Heart right ventricle (tissue), 16 donors: ENCODE measurements at regions not wholly inside any gene's neighbourhood (a gene's known extent, or its start where the extent isn't known, plus 50 kb on each side); places are given as distances from the start of the nearest gene placed in this dataset.
A peak's percentile ranks its signal among the peaks of the same experiment; 100 is the strongest.

Experiments
- ATAC-seq, 8 donors: fragments of 200-7000 bp; cut with Tn5 transposase; one replicate each; pipeline ENCODE4 v1.9.1; 2020; ENCODE audit warnings: mild to moderate bottlenecking in 8 of 8, moderate library complexity in 8 of 8, moderate number of reproducible peaks in 1 of 8
- DNase-seq, 2 donors: peaks; one replicate each; pipeline ENCODE4 v3.0.0-alpha.2; 2020
- H3K27ac ChIP-seq, 10 donors: fragments of 200-600 bp; sonication (generic) in 2 of 10; one replicate each; pipeline versions ENCODE4 v1.5.0 to v1.8.0; 2020 to 2022; ENCODE audit warnings: mild to moderate bottlenecking in 3 of 10
- H3K27me3 ChIP-seq, 7 donors: fragments of 200-600 bp; one replicate each; pipeline ENCODE4 v1.8.0; 2021 to 2022; ENCODE audit warnings: mild to moderate bottlenecking in 2 of 7
- H3K36me3 ChIP-seq, 9 donors: fragments of 200-600 bp; sonication (generic) in 1 of 9; one replicate each; pipeline versions ENCODE4 v1.5.0 to v1.8.0; 2020 to 2022; ENCODE audit warnings: mild to moderate bottlenecking in 2 of 9
- H3K4me1 ChIP-seq, 9 donors: fragments of 200-600 bp; sonication (generic) in 1 of 9; one replicate each; pipeline versions ENCODE4 v1.5.0 to v1.8.0; 2020 to 2022; ENCODE audit warnings: mild to moderate bottlenecking in 4 of 9
- H3K4me3 ChIP-seq, 10 donors: fragments of 200-600 bp; sonication (generic) in 2 of 10; one replicate each; pipeline versions ENCODE4 v1.5.0 to v1.8.0; 2020 to 2022; ENCODE audit warnings: mild to moderate bottlenecking in 7 of 10, moderate library complexity in 2 of 10
- H3K9me3 ChIP-seq, 11 donors: fragments of 200-600 bp in 10 of 11; sonication (generic) in 2 of 11; one replicate each; pipeline versions ENCODE4 v1.5.0 to v1.8.0; 2013 to 2022; ENCODE audit warnings: mild to moderate bottlenecking in 2 of 11, control low read depth in 1 of 11, moderate library complexity in 1 of 11
- CTCF ChIP-seq, 9 donors: fragments of 200-600 bp; sonication (generic) in 2 of 9; IDR thresholded peaks; one replicate each; pipeline versions ENCODE4 v1.5.0 to v1.8.0; 2021 to 2022; ENCODE audit warnings: antibody characterized with exemption in 9 of 9, mild to moderate bottlenecking in 5 of 9, moderate library complexity in 1 of 9
- WGBS, 2 donors: extraction: QIAGEN DNeasy Blood & Tissue Kit; methylation state at CpG; one replicate each; pipeline ENCODE4 v1.1.7; 2013; ENCODE audit warnings: inconsistent platforms in 1 of 2; 5-methylcytosine and 5-hydroxymethylcytosine counted together
- intact Hi-C, 10 donors: fragments of 100-400 bp; cut with DNase I; formaldehyde crosslinking; loops; one replicate each; pipeline versions ENCODE4 v1.11.1 to v1.14.2; 2022
- donor health status: Arrhythmogenic right ventricular cardiomyopathy.
- donor health status: ischemic (EF 13 %, LVEDD 7.1; RV severe dilation, severe dysfunction).
- donor health status: healthy with polysubstance abuse.
- donor health status: DM: no; HTN: yes; CAD: no.
- donor health status: DM: no; HTN: no; CAD: no.
- donor health status: ischemic (EF 25% LVEDD 6.9; RV normal size, moderate dysfunction).
- donor health status: ischemic (EF 25% LVEDD 5.7; RV mildly dilated, moderate dysfunction).
- donor health status: healthy.
- donor health status: DM: yes; HTN: yes; CAD: no.
- donor health status: Ischemic cardiomyopathy.
- donor health status: ischemic (EF 35%, LVEDD 5.7; RV mildly dilated, moderate dysfunction).
- donor health status: nonischemic (EF 11% LVEDD 7.7; RV severe dilation, severe dysfunction).
- donor health status: DM: yes; HTN: yes; CAD: no.
- donor health status: PGD.
- donor health status: ischemic (EF 29% LVEDD 5.4; RV normal size, mild dysfunction).
- donor health status: nonischemic (EF 23%, LVEDD 6.1; RV moderate dilation, normal function).

GRCh38 chr17:34756637-34757021 lies 177.2 kb downstream of the TMEM132E start:
- DNase-seq (peak in 1 of 2 donors; percentile 18), ATAC-seq (peak in 7 of 8 donors; percentile 16 to 91 (median 71))
- Histone ChIP-seq H3K4me1 (peaks cover 0 to 11% (median 0%) of the 10 kb centered on the region in 9 donors), H3K27ac (no peak overlapping the region), H3K27me3 (peaks cover 0 to 20% (median 0%) of the 10 kb centered on the region in 7 donors), H3K36me3 (no peaks in the 10 kb centered on the region), H3K4me3 (no peak overlapping the region), H3K9me3 (no peaks in the 10 kb centered on the region)
- intact Hi-C loops: no loop called here
- no peak for TF ChIP-seq CTCF (IDR thresholded peaks at IDR 0.05)
- 25 to 30% methylated on average over 6 of the region's 6 CpGs for WGBS, 2 donors

- DNase-seq (no peak), ATAC-seq (peak in 1 of 8 donors; percentile 16)
- Histone ChIP-seq H3K27me3 (peaks cover 0 to 19% (median 0%) of the 10 kb centered on the region in 7 donors), H3K9me3 (no peaks in the 10 kb centered on the region), H3K4me1 (peaks cover 0 to 11% (median 0%) of the 10 kb centered on the region in 9 donors), H3K27ac (no peak overlapping the region), H3K36me3 (no peaks in the 10 kb centered on the region), H3K4me3 (no peak overlapping the region)
- no peak for TF ChIP-seq CTCF (IDR thresholded peaks at IDR 0.05)
- intact Hi-C loops: no loop called here
- 59 to 62% methylated on average over 12 of the region's 12 CpGs for WGBS, 2 donors
These were observed 176.7 kb downstream of the TMEM132E start for GRCh38 chr17:34755981-34756636.

GRCh38 chr17:34755371-34755770 lies 176.0 kb downstream of the TMEM132E start:
- TF ChIP-seq CTCF (IDR thresholded peaks at IDR 0.05): no peak
- H3K27me3 ChIP-seq: peaks cover 0 to 18% (median 5%) of the 10 kb centered on the region in 7 donors
- WGBS, 2 donors: 83 to 89% methylated on average over 7 of the region's 7 CpGs
- intact Hi-C loops: no loop called here
- peaks cover 0 to 11% (median 0%) of the 10 kb centered on the region in 9 donors for H3K4me1 ChIP-seq
- no peak overlapping the region for H3K27ac ChIP-seq
- no peak overlapping the region for H3K4me3 ChIP-seq
- no peak for ATAC-seq
- H3K36me3 ChIP-seq: no peaks in the 10 kb centered on the region
- DNase-seq: no peak
- no peaks in the 10 kb centered on the region for H3K9me3 ChIP-seq

- no peak for ATAC-seq
- H3K9me3 ChIP-seq: peaks cover 0 to 15% (median 0%) of the 10 kb centered on the region in 11 donors
- TF ChIP-seq CTCF (IDR thresholded peaks at IDR 0.05): no peak
- H3K27ac ChIP-seq: no peak overlapping the region
- H3K27me3 ChIP-seq: peaks cover 0 to 25% (median 6%) of the 10 kb centered on the region in 7 donors
- H3K36me3 ChIP-seq: no peaks in the 10 kb centered on the region
- intact Hi-C loops: no loop called here
- WGBS, 2 donors: 23 to 25% methylated on average over 1 of the region's 1 CpG
- DNase-seq: no peak
- no peaks in the 10 kb centered on the region for H3K4me1 ChIP-seq
- no peak overlapping the region for H3K4me3 ChIP-seq
These were observed 170.6 kb downstream of the TMEM132E start for GRCh38 chr17:34750004-34750403.
